Endothelial cell of umbilical vein (primary cell): ENCODE measurements at regions not wholly inside any gene's neighbourhood (a gene's known extent, or its start where the extent isn't known, plus 50 kb on each side); places are given as distances from the start of the nearest gene placed in this dataset.
A peak's percentile ranks its signal among the peaks of the same experiment; 100 is the strongest.

Experiments
- BruUV-seq: library from RNA; stranded (reverse); fragments of 400-500 nt; replicated peaks from 2 replicates; lab custom pipeline; 2021; lab: Mats Ljungman, UMichigan
- CTCF ChIA-PET: fragments of 300-600, 350-600 bp; sonication (Branson Sonifier 250); formaldehyde crosslinking; loops from one replicate; lab custom pipeline; 2021; ENCODE audit warnings: antibody characterized with exemption, inconsistent platforms; lab: Charles Lee
- POLR2A ChIA-PET: fragments of 300-600, 350-600 bp; sonication (Branson Sonifier 250); formaldehyde crosslinking; loops from one replicate; lab custom pipeline; 2021; ENCODE audit warnings: antibody characterized with exemption, inconsistent platforms; lab: Charles Lee
- DNase-seq: peaks from one replicate; pipeline ENCODE4 v3.0.0-alpha.2; 2011; ENCODE audit warnings: low read depth, low spot score
- FAIRE-seq: peaks from 2 replicates; lab custom pipeline; 2011; peaks lifted over from hg19 to GRCh38; lab: Jason Lieb, UNC
- H2AFZ ChIP-seq: 2 replicates; pipeline ENCODE4 v1.6.0; 2012; ENCODE audit warnings: low read depth, low read length, control low read depth, inconsistent platforms
- H3K27ac ChIP-seq: 2 replicates; pipeline ENCODE4 v1.5.1; 2011; ENCODE audit warnings: low read depth, mild to moderate bottlenecking, control low read depth, low read length, moderate library complexity; ENCODE audit not compliant: insufficient read depth
- H3K27me3 ChIP-seq, 2 experiments: 2 replicates each; pipeline versions ENCODE4 v1.6.0 to v1.6.1; 2011; ENCODE audit warnings: low read length in 2 of 2, mixed read lengths in 1 of 2; ENCODE audit not compliant: control insufficient read depth in 2 of 2, insufficient read depth in 2 of 2
- H3K36me3 ChIP-seq, 2 experiments: 2 replicates in 1 of 2; 3 replicates in 1 of 2; pipeline ENCODE4 v1.5.1; 2011; ENCODE audit warnings: low read length in 2 of 2, mild to moderate bottlenecking in 1 of 2, moderate library complexity in 1 of 2; ENCODE audit not compliant: control insufficient read depth in 2 of 2, insufficient read depth in 2 of 2; ENCODE audit errors: extremely low read depth in 1 of 2
- H3K4me1 ChIP-seq: 3 replicates; pipeline ENCODE4 v1.5.1; 2011; ENCODE audit warnings: mild to moderate bottlenecking, low read length; ENCODE audit not compliant: control insufficient read depth, insufficient read depth; ENCODE audit errors: extremely low read depth
- H3K4me2 ChIP-seq: 2 replicates; pipeline ENCODE4 v1.6.1; 2011; ENCODE audit warnings: low read length, control low read depth, mixed read lengths; ENCODE audit not compliant: insufficient read depth
- H3K4me3 ChIP-seq, 3 experiments: fragments of 200-600 bp in 1 of 3; sonication (generic), shearing (Covaris generic) in 1 of 3; replicated peaks in 1 of 3; 2 replicates each; pipeline ENCODE4 v1.5.1; 2011 to 2016; ENCODE audit warnings: control low read depth in 3 of 3, low read length in 3 of 3, mild to moderate bottlenecking in 2 of 3, inconsistent platforms in 1 of 3, low read depth in 1 of 3, moderate library complexity in 1 of 3; ENCODE audit not compliant: insufficient read depth in 1 of 3
- H3K79me2 ChIP-seq: 2 replicates; pipeline ENCODE4 v1.6.0; 2012; ENCODE audit warnings: low read length, inconsistent platforms; ENCODE audit not compliant: control insufficient read depth, insufficient read depth
- H3K9ac ChIP-seq: replicated peaks from 2 replicates; pipeline ENCODE3; 2011; ENCODE audit warnings: low read length, control low read depth; ENCODE audit not compliant: insufficient read depth; ENCODE audit errors: extremely low read depth
- H3K9me1 ChIP-seq: replicated peaks from 3 replicates; pipeline ENCODE4 v1.6.0; 2011; ENCODE audit warnings: mild to moderate bottlenecking, low read length; ENCODE audit not compliant: control insufficient read depth, insufficient read depth; ENCODE audit errors: extremely low read depth
- H3K9me3 ChIP-seq: replicated peaks from 2 replicates; pipeline ENCODE4 v1.5.1; 2012; ENCODE audit warnings: low read length, inconsistent platforms; ENCODE audit not compliant: control insufficient read depth, insufficient read depth
- H4K20me1 ChIP-seq: replicated peaks from 2 replicates; pipeline ENCODE3; 2011; ENCODE audit warnings: mild to moderate bottlenecking, low read length; ENCODE audit not compliant: control insufficient read depth, insufficient read depth; ENCODE audit errors: extremely low read depth
- FOS ChIP-seq: IDR thresholded peaks from 2 replicates; pipeline ENCODE4 v1.6.1; 2011; ENCODE audit warnings: mild to moderate bottlenecking, low read length, moderate library complexity, borderline replicate concordance; ENCODE audit not compliant: insufficient read depth
- GATA2 ChIP-seq: IDR thresholded peaks from 2 replicates; pipeline ENCODE4 v1.7.0; 2011; ENCODE audit warnings: low read depth, mild to moderate bottlenecking, moderate library complexity, mixed read lengths, low read length; ENCODE audit not compliant: insufficient read length, insufficient read depth
- POLR2AphosphoS5 ChIP-seq: IDR thresholded peaks from 2 replicates; pipeline ENCODE4 v1.6.1; 2012; ENCODE audit warnings: low read depth, mild to moderate bottlenecking, control low read depth, low read length, moderate library complexity; ENCODE audit not compliant: insufficient read depth
- dilution Hi-C: fragments of 300-500 bp; cut with MboI; formaldehyde crosslinking; loops from one replicate; pipeline ENCODE4 v1.15.0; 2019; ENCODE audit warnings: low sequenced_read_pairs; ENCODE audit not compliant: extremely low pct_ligation_motif_present
- intact Hi-C: fragments of 100-400 bp; cut with micrococcal nuclease; formaldehyde crosslinking; loops from one replicate; pipeline ENCODE4 v1.10.0; 2022
- TF ChIP-seq, protein P1 (sequence below): IDR thresholded peaks from 2 replicates; pipeline ENCODE4 v1.6.1; 2011; ENCODE audit not compliant: insufficient read depth, insufficient read length

GRCh38 chr5:56545016-56545415, 270.3 kb upstream of the MAP3K1 start:
- Histone ChIP-seq H3K9ac (no peak overlapping the region), H3K9me3 (no peaks in the 10 kb centered on the region), H3K27ac (no peak overlapping the region), H3K79me2 (no peaks in the 10 kb centered on the region), H3K4me1 (no peaks in the 10 kb centered on the region), H3K4me2 (no peak overlapping the region), H3K4me3 (no peak overlapping the region), H2AFZ (no peak overlapping the region), H3K36me3 (no peaks in the 10 kb centered on the region), H3K9me1 (no peaks in the 10 kb centered on the region), H4K20me1 (no peaks in the 10 kb centered on the region), H3K27me3 (peaks cover 0 to 3% of the 10 kb centered on the region in 2 experiments)
- POLR2A ChIA-PET = no interaction called here
- no peak for TF ChIP-seq GATA2
- no peak for TF ChIP-seq FOS
- dilution Hi-C loops (no loop called here), intact Hi-C loops (no loop called here)
- no TSS peak for BruUV-seq
- FAIRE-seq (no peak), DNase-seq (no peak)
- CTCF ChIA-PET = interaction anchor here (1.0 kb wide), 1 partner anchor 294 kb away, joined by 3 read pairs; no protein-coding TSS in a partner anchor

DNA sequence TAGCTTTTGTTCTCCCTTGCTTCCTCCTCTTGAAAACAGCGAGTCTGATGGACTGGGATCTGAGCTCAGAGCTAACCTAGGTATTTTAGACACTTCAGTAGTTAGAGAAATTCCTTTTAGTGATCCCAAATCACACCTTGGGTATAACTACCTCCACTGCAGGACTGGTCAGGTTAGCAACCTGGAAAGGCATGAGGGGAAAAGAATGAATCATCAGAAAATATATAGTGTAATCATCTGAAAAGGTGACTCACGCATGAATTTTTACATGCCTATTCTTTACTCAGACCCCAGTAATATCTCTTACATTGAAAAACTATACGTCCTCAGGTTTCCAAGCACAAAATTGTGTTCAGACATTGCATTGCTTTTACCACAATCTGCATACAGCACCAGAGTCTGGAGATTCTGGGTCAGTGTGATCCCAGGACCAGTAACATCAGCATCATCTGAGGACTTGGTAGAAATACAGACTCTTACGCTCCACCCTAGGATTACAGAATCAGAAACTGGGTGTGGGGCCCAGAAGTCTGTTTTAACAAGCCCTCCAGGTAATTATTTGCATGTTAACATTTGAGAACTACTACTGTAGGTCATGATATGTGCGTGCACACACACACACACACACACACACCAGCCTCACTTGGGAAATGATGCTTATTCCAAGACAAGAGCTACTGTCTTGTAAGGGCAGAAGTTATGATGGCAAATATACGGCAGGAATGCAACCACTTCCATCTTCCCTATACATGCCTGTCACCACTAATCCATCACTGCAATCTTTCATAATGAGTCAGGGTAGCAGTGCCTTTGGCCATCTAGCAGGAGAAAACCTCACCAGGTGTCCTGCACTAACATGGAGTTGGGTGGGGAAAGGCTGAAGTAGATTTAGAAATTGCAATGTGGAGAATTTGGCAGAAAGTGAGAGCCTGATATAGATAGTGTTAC, 271.6 kb upstream of the MAP3K1 start:
- H3K9me1 ChIP-seq = no peaks in the 10 kb centered on the region
- intact Hi-C loops = no loop called here
- dilution Hi-C loops = no loop called here
- peaks cover 0 to 3% of the 10 kb centered on the region in 2 experiments for H3K27me3 ChIP-seq
- BruUV-seq = no TSS peak
- H3K4me3 ChIP-seq = no peak overlapping the region
- TF ChIP-seq, protein P1, sequence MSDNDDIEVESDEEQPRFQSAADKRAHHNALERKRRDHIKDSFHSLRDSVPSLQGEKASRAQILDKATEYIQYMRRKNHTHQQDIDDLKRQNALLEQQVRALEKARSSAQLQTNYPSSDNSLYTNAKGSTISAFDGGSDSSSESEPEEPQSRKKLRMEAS = no peak
- no peak for TF ChIP-seq POLR2AphosphoS5
- TF ChIP-seq FOS = peak; percentile 13
- H3K9me3 ChIP-seq = no peaks in the 10 kb centered on the region
- no peak overlapping the region for H3K9ac ChIP-seq
- H3K4me1 ChIP-seq = no peaks in the 10 kb centered on the region
- POLR2A ChIA-PET = no interaction called here
- no peak for DNase-seq
- H3K27ac ChIP-seq = no peak overlapping the region
- H2AFZ ChIP-seq = no peak overlapping the region
- no peaks in the 10 kb centered on the region for H3K79me2 ChIP-seq
- FAIRE-seq = no peak
- CTCF ChIA-PET = interaction anchor here (0.6 to 1.0 kb wide), 2 partner anchors 295 to 607 kb away, joined by 3 read pairs; no protein-coding TSS in a partner anchor
- no peaks in the 10 kb centered on the region for H4K20me1 ChIP-seq
- H3K36me3 ChIP-seq = no peaks in the 10 kb centered on the region
- H3K4me2 ChIP-seq = no peak overlapping the region
